Fibroblast of skin of right biceps (primary cell): ENCODE measurements at regions not wholly inside any gene's neighbourhood (a gene's known extent, or its start where the extent isn't known, plus 50 kb on each side); places are given as distances from the start of the nearest gene placed in this dataset.
"Not testable (repeated sequence)": the region's sequence is repeated elsewhere in the genome, so short reads cannot be mapped to it uniquely, and the experiment has no call there.

ENCODE experiments used
- DNase-seq: peaks from one replicate; pipeline ENCODE4 v3.0.0-alpha.2; 2013

DNA sequence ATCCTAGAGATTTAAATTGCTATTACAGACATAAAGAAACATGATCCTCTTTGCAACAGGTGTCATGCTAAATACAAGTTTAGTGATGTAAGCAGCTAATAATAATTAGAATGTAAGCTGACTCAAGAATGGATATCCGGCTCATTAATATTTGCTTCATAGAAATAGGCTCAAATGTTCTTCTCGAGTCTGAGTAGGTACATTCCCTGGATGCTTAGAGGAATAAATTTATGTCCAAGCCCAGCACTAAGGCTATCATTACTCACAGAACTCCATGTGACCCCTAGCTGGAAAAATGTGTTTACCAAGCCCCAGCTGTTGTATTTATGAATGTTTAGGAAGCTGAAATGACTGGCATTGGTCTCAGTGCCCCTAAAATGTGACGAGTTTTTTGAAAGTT, 87.6 kb upstream of the TSPAN7 start:
- no peak for DNase-seq

DNA sequence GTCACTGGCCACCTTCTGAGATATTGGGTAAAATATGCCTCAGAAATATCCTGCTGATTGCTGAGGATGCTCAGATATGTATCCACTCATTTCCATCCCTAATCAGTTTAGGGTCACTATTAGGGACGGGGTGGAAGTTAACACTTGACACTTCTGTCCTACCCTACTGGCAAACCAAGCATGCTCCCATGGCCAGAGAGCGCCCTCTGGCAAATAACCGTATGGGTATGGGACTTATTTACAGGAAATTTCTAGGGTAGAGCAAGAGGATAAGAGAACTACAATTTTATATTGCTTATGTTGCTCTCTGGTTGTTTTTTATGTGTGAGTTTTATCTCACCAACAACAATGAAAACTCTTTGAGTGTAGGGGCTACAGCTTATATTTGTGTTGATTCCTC, 86.8 kb upstream of the TSPAN7 start:
- DNase-seq = no peak

DNA sequence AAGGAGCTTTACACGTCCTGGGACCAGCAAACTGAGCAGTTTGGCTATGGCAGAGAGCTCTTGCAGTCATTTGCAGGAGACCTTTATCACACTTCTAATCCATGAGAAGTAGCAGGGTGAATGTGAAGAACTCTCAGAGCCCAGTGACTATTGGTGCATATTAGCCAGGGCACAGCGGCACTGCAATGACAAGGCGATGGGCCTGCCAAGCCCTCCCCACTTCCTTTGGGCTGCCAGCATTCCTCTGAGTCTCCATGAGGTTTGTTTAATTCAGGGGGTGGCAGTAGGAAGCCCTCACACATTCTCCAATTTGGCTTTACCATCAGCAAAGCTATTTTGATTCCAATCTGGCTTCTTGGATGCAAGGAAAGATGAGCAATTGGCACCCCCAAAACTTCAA, 79.2 kb upstream of the TSPAN7 start:
- DNase-seq = no peak

DNA sequence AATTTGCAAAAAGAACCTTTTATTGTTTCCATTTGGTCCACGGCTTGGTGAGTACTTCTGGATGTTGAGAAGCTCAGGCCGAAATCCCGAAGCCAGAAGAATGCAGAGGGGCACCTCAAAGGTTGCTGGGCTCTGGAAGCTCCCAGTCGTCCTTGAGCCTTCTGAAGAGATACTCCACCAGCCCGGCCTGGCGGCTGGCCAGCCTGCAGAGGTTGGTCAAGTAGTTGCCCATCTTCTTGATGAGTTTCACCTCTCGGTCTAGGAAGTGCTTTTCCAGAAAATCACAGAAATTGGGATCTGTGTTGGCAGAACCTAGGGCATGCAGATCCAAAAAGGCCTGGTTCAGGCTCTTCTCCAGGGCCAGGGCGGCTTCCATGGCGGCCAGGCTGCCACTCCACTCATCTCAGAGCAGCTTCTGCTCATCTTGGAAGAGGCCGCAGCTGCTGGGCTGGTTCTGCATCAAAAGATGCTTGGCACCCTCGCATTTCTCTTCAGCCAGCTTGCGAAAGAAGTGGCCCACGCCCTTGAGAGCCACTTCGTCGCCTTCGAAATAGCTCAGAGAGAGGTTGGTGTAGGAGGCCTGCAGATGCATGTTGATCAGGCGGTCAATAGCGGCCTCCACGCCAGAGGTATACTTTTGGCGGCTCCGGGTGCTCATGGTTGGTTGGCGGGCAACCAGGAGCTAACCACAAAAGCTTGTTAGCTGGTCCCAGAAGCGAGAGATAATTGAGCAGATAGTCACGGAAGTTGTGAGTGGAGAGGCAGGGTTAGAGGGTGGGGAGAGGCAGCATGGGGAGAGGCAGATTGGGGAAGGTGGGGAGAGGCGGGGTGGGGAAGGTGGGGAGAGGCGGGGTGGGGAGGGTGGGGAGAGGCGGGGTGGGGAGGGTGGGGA, 76.5 kb upstream of the TSPAN7 start:
- DNase-seq = no peak

DNA sequence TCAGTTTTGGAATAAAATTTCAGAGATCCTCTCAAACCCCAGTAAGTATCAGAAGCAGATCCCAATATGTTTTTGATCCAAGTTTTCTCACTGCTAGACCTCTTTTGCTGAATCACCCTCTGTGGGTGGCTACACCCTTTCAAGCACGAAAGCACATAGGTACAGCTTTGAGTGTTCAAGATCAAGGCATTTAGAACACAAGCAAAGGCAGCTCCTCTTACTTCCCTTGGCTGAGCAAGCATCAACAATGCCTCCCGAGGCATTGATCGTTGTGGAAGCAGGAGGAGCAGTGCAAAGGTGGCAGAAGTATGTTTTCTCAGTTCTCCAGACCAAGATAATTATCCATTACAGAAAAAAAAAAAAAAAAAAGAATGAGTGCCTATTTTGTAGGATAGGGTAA, 72.0 kb upstream of the TSPAN7 start:
- no peak for DNase-seq

DNA sequence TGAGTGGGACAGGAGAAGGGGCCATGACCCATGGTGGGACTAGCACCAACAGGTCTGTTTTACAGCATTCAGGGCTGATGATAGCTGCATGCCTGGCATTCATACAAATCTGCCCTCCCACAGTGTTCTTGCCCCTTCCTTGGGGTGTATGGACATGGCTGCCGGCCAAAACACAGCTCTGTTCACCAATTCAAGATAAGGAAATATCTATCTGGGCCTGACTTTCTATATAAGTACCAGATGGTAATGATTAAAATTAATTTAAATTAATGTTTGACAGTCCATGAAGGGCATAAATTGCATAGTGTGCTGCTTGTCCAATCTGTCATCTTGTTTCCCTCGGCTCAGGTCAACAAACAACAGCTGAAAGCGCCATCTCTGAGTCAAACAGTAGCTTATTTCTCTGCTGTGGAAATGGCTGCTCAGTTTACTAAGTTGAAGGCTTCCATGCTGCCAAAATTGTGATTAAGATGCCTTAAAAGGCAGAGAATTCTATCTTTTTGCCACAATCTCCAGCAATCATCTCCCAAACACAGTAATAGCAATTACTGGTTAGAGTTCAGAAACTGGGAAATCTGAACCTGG, 67.0 kb upstream of the TSPAN7 start:
- DNase-seq = no peak

DNA sequence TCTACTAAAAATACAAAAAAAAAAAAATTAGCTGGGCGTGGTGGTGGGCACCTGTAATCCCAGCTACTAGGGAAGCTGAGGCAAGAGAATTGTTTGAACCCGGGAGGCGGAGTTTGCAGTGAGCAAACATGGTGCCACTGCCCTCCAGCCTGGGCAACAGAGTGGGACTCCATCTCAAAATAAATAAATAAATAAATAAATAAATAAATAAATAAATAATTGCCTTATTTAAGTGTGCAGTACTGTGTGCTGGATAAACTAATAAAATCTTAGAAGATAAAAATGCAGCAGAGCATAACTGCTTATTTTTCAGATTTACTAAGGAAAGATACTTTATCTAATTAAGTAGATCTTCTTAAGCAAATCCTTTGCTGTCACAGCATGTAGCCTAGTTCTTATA, 61.7 kb upstream of the TSPAN7 start:
- not testable (repeated sequence) for DNase-seq

DNA sequence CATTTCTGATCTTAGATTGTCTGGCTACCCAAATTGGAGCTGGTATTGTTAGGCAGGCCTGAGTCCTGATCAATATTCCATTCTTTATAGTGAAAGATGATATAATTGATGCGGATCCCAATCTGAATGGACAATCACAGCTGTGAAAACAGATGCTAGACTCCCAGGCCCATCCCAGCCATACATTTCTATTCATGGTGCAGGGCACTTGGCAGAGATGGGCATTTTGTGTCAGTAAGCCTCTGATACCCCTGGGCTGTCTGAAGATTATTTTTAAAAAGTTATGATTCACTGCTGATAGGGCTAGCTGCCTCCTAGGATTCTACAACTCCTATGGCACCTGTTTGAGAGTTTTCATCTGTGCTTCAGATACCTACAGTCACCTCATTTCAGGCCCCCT, 61.2 kb upstream of the TSPAN7 start:
- no peak for DNase-seq

DNA sequence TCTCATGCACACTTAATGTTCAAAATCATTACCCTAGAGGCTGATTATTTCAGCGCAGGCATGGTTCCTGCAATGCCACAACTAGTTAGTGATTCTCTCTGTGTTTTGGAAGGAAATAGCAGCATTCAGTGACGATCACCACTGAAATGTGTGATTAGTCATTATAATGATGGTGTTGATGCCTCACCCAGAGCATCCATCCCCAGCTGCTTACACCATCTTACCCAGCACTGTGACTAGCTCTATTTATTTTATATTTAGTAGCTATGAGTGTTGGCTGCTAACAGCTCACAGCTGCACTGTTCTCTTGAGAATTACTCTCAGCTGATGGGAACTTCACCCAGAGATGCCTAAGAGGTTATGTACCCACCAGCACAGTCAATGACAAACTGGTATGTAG, 60.5 kb upstream of the TSPAN7 start:
- DNase-seq = peak; percentile 13

DNA sequence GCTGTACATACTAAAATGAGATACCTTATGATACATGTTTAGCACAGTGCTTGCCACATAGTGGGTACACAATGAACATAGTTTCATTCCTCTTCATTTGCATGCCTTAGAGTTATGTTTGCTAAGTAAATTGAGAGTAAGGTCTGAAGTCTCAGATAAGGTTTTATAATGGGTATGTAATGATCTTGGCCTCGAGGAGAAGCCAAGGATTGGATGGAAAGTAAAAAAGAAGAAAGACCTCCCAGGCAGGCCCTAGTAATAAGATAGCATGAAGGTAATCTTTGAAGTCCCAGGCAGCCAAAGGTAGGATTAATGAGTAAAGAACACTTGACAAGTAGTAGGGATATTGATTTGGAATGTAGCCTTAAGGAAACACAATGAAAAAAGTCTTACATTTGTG, 55.8 kb upstream of the TSPAN7 start:
- no peak for DNase-seq
